Vagina (tissue), 2 donors: ENCODE measurements at regions not wholly inside any gene's neighbourhood (a gene's known extent, or its start where the extent isn't known, plus 50 kb on each side); places are given as distances from the start of the nearest gene placed in this dataset.

Experiments
- POLR2A ChIP-seq, 2 donors: fragments of 450-650 bp; IDR thresholded peaks; one replicate each; pipeline ENCODE4 v1.6.1; 2017; ENCODE audit warnings: antibody characterized with exemption in 2 of 2, mild to moderate bottlenecking in 2 of 2, moderate library complexity in 2 of 2
- TF ChIP-seq, protein P1 (sequence below), 3 experiments: fragments of 450-650 bp in 2 of 3; fragments of 200-600 bp in 1 of 3; sonication (generic) in 1 of 3; IDR thresholded peaks; one replicate each; pipeline ENCODE4 v1.5.1; 2017 to 2019; ENCODE audit warnings: antibody characterized with exemption in 3 of 3, mild to moderate bottlenecking in 2 of 3, moderate library complexity in 2 of 3

DNA sequence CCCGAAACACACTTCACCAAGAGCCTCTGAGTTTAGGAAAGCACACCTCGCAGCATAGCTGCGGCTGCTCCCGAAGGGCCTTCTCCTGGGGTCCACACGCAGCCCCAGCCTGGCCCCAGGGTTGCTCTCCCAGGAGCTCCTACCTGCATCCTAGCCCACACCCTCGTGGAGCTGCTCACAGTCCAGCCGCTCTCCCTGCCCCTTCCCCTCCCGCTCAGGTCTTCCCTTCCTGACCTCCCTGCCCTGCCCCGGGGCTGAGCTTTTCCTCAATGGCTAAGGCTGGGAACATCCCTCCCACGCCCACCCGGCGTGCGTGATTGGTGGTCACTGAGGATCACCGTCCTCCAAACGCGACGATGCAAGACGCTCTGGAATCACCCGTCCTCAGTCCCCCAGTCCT lies 205.8 kb downstream of the FNDC1 start:
- TF ChIP-seq, protein P1, sequence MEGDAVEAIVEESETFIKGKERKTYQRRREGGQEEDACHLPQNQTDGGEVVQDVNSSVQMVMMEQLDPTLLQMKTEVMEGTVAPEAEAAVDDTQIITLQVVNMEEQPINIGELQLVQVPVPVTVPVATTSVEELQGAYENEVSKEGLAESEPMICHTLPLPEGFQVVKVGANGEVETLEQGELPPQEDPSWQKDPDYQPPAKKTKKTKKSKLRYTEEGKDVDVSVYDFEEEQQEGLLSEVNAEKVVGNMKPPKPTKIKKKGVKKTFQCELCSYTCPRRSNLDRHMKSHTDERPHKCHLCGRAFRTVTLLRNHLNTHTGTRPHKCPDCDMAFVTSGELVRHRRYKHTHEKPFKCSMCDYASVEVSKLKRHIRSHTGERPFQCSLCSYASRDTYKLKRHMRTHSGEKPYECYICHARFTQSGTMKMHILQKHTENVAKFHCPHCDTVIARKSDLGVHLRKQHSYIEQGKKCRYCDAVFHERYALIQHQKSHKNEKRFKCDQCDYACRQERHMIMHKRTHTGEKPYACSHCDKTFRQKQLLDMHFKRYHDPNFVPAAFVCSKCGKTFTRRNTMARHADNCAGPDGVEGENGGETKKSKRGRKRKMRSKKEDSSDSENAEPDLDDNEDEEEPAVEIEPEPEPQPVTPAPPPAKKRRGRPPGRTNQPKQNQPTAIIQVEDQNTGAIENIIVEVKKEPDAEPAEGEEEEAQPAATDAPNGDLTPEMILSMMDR (IDR thresholded peaks at IDR 0.05): no peak
- TF ChIP-seq POLR2A (IDR thresholded peaks at IDR 0.05): no peak
